SK-N-SH (cell line): ENCODE measurements at regions not wholly inside any gene's neighbourhood (a gene's known extent, or its start where the extent isn't known, plus 50 kb on each side); places are given as distances from the start of the nearest gene placed in this dataset.

Experiments used
- CTCF ChIA-PET: fragments of 300-600, 350-600 bp; formaldehyde crosslinking; extraction: SDS; loops from one replicate; lab custom pipeline; 2021; lab: Yijun Ruan, JAX
- POLR2A ChIA-PET: fragments of 350-600 bp; sonication (Branson Sonifier 250); formaldehyde crosslinking; extraction: SDS; loops from one replicate; lab custom pipeline; 2020; ENCODE audit warnings: antibody characterized with exemption, inconsistent platforms; lab: Yijun Ruan, JAX
- DNase-seq: peaks from one replicate; pipeline ENCODE4 v3.0.0; 2012
- H2AFZ ChIP-seq: fragments of 200-600 bp; sonication (generic); 2 replicates; pipeline ENCODE4 v1.8.1; 2016; ENCODE audit warnings: antibody characterized with exemption, mild to moderate bottlenecking, low read depth
- H3F3A ChIP-seq: fragments of 200-600 bp; sonication (generic); replicated peaks from 2 replicates; pipeline ENCODE3; 2016; ENCODE audit warnings: antibody characterized with exemption, mild to moderate bottlenecking; ENCODE audit not compliant: insufficient read depth
- H3K27ac ChIP-seq, 2 experiments: fragments of 200-500 bp in 1 of 2; fragments of 200-600 bp in 1 of 2; sonication (Bioruptor generic) in 1 of 2; sonication (generic), shearing (Covaris generic) in 1 of 2; 2 replicates each; pipeline versions ENCODE4 v1.5.1 to v1.6.1; 2014 to 2016; ENCODE audit warnings: low read depth in 2 of 2, inconsistent platforms in 1 of 2, low read length in 1 of 2, mild to moderate bottlenecking in 1 of 2, mixed read lengths in 1 of 2
- H3K27me3 ChIP-seq: fragments of 200-600 bp; sonication (generic), shearing (Covaris generic); 2 replicates; pipeline ENCODE4 v1.6.1; 2016; ENCODE audit warnings: mixed run types; ENCODE audit not compliant: insufficient read depth
- H3K36me3 ChIP-seq, 2 experiments: fragments of 200-500 bp in 1 of 2; fragments of 200-600 bp in 1 of 2; sonication (Bioruptor generic) in 1 of 2; sonication (generic) in 1 of 2; replicated peaks in 1 of 2; 2 replicates each; pipeline versions ENCODE3 to v1.5.1; 2014 to 2016; ENCODE audit warnings: low read length in 1 of 2, mild to moderate bottlenecking in 1 of 2; ENCODE audit not compliant: insufficient read depth in 2 of 2, control insufficient read depth in 1 of 2
- H3K4me1 ChIP-seq, 2 experiments: fragments of 200-500 bp in 1 of 2; fragments of 200-600 bp in 1 of 2; sonication (Bioruptor generic) in 1 of 2; sonication (generic), shearing (Covaris generic) in 1 of 2; 2 replicates each; pipeline versions ENCODE4 v1.5.1 to v1.6.1; 2014 to 2016; ENCODE audit warnings: low read depth in 1 of 2, low read length in 1 of 2, mixed run types in 1 of 2; ENCODE audit not compliant: insufficient read depth in 2 of 2, control insufficient read depth in 1 of 2
- H3K4me2 ChIP-seq: fragments of 200-600 bp; sonication (generic), shearing (Covaris generic); 2 replicates; pipeline ENCODE4 v1.6.1; 2017; ENCODE audit warnings: mixed run types
- H3K4me3 ChIP-seq, 2 experiments: fragments of 200-500 bp in 1 of 2; fragments of 200-600 bp in 1 of 2; sonication (Bioruptor generic) in 1 of 2; sonication (generic), shearing (Covaris generic) in 1 of 2; 2 replicates each; pipeline versions ENCODE4 v1.5.1 to v1.8.1; 2014 to 2016; ENCODE audit warnings: low read depth in 2 of 2, inconsistent platforms in 1 of 2, low read length in 1 of 2, mild to moderate bottlenecking in 1 of 2, mixed read lengths in 1 of 2, moderate library complexity in 1 of 2
- H3K79me2 ChIP-seq: fragments of 200-600 bp; sonication (generic); 2 replicates; pipeline ENCODE4 v1.8.1; 2017; ENCODE audit warnings: mild to moderate bottlenecking; ENCODE audit not compliant: insufficient read depth
- H3K9ac ChIP-seq: fragments of 200-600 bp; sonication (generic); 2 replicates; pipeline ENCODE4 v1.6.1; 2017; ENCODE audit warnings: mixed run types
- H3K9me2 ChIP-seq: fragments of 200-600 bp; sonication (generic); 2 replicates; pipeline ENCODE4 v1.6.1; 2017; ENCODE audit warnings: mixed run types
- H3K9me3 ChIP-seq: fragments of 200-600 bp; sonication (generic); 2 replicates; pipeline ENCODE4 v1.6.1; 2017; ENCODE audit warnings: mixed run types, mild to moderate bottlenecking, moderate library complexity
- H4K20me1 ChIP-seq: fragments of 200-600 bp; sonication (generic); 2 replicates; pipeline ENCODE4 v1.6.1; 2017; ENCODE audit warnings: mild to moderate bottlenecking, mixed run types; ENCODE audit not compliant: insufficient read depth
- EP300 ChIP-seq, 2 experiments: IDR thresholded peaks; 2 replicates each; pipeline versions ENCODE4 v1.4.0 to v1.6.1; 2012; ENCODE audit warnings: borderline replicate concordance in 1 of 2, low read depth in 1 of 2, low read length in 1 of 2
- FOSL2 ChIP-seq: IDR thresholded peaks from 2 replicates; pipeline ENCODE4 v1.4.0; 2012; ENCODE audit warnings: low read depth, mild to moderate bottlenecking, moderate library complexity, borderline replicate concordance
- FOXJ3 ChIP-seq: sonication (generic); formaldehyde crosslinking; IDR thresholded peaks from 2 replicates; pipeline ENCODE4 v1.5.1; 2020; ENCODE audit warnings: mild to moderate bottlenecking, missing genetic modification reagents
- GABPA ChIP-seq: IDR thresholded peaks from 2 replicates; pipeline ENCODE4 v1.4.0; 2012; ENCODE audit warnings: low read depth, mild to moderate bottlenecking
- GATA2 ChIP-seq: sonication (generic); formaldehyde crosslinking; IDR thresholded peaks from 2 replicates; pipeline ENCODE4 v1.5.0; 2020; ENCODE audit warnings: mild to moderate bottlenecking, missing genetic modification reagents
- JUND ChIP-seq: IDR thresholded peaks from 2 replicates; pipeline ENCODE4 v1.4.0; 2012
- MEF2A ChIP-seq: IDR thresholded peaks from 2 replicates; pipeline ENCODE4 v1.4.0; 2012; ENCODE audit warnings: low read depth, borderline replicate concordance
- NFIC ChIP-seq: IDR thresholded peaks from 2 replicates; pipeline ENCODE4 v1.4.0; 2012; ENCODE audit warnings: borderline replicate concordance
- RAD21 ChIP-seq: IDR thresholded peaks from 2 replicates; pipeline ENCODE4 v1.6.1; 2012; ENCODE audit warnings: mild to moderate bottlenecking, low read length
- SIN3A ChIP-seq: IDR thresholded peaks from 2 replicates; pipeline ENCODE4 v1.6.1; 2012; ENCODE audit warnings: low read depth, mild to moderate bottlenecking, low read length, moderate library complexity, borderline replicate concordance
- WGBS: methylation state at CpG from one replicate; pipeline ENCODE4 v1.1.6; 2017; ENCODE audit warnings: low lambda C conversion rate; 5-methylcytosine and 5-hydroxymethylcytosine counted together
- TF ChIP-seq, protein P1 (sequence below): fragments of 150-350 bp; IDR thresholded peaks from 2 replicates; pipeline ENCODE4 v1.6.1; 2016; ENCODE audit warnings: mild to moderate bottlenecking, low read depth, low read length
- TF ChIP-seq, protein P2 (sequence below): IDR thresholded peaks from 2 replicates; pipeline ENCODE4 v1.6.1; 2012; ENCODE audit warnings: mild to moderate bottlenecking, low read depth, low read length, moderate library complexity
- TF ChIP-seq, protein P3 (sequence below): IDR thresholded peaks from 2 replicates; pipeline ENCODE4 v1.4.0; 2012; ENCODE audit warnings: low read depth, borderline replicate concordance
- TF ChIP-seq, protein P4 (sequence below): fragments of 150-350 bp; IDR thresholded peaks from 2 replicates; pipeline ENCODE4 v1.6.1; 2017; ENCODE audit warnings: antibody characterized with exemption, low read length, low read depth, borderline replicate concordance
- TF ChIP-seq, protein P5 (sequence below): fragments of 200-600 bp; sonication (generic); IDR thresholded peaks from 2 replicates; pipeline ENCODE4 v1.6.1; 2017; ENCODE audit warnings: antibody characterized with exemption, mild to moderate bottlenecking, moderate library complexity

DNA sequence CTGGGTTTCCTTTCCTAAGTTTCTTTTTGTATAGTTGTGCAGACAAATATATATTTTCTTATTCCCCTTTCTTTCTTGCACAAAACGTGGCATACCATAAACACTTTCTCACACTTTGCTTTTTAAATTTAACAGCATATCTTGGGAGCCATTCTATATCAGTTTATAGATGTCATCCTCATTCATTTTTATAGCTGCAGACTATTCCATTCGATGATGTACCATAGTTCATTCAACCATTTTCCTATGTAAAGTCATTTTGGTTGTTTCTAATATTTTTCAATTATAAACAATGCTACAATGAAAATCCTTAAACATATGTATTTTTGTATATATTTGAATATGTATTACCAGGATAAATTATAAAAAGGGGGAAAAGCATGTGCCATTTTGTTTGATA lies 102.5 kb downstream of the RRM1 start:
- CTCF ChIA-PET, result interaction anchor here (2.1 kb wide), 1 partner anchor 10 kb away, joined by 13 read pairs; no protein-coding TSS in a partner anchor
- Histone ChIP-seq H3K4me1 (no peaks in the 10 kb centered on the region), H3F3A (no peaks in the 10 kb centered on the region), H2AFZ (no peak overlapping the region), H3K79me2 (no peaks in the 10 kb centered on the region), H3K27me3 (peaks cover 18% of the 10 kb centered on the region; the same call in 1 of the 2 replicates), H4K20me1 (no peaks in the 10 kb centered on the region), H3K27ac (no peak overlapping the region), H3K9me2 (no peaks in the 10 kb centered on the region), H3K4me3 (no peak overlapping the region), H3K36me3 (no peaks in the 10 kb centered on the region), H3K4me2 (no peak overlapping the region), H3K9me3 (no peaks in the 10 kb centered on the region)
- WGBS, result 9% methylated on average over 2 of the region's 2 CpGs
- no peak for DNase-seq
- TF ChIP-seq FOSL2 (no peak), MEF2A (no peak), GATA2 (CRISPR knock-in tag) (no peak), SIN3A (no peak), RAD21 (no peak), GABPA (no peak), EP300 (IDR thresholded peaks at IDR 0.05; ENCODE audit: borderline replicate concordance in 1 of 2, low read depth in 1 of 2, low read length in 1 of 2) (no peak), NFIC (no peak), JUND (no peak), FOXJ3 (CRISPR knock-in tag) (no peak)
- TF ChIP-seq, protein P1, sequence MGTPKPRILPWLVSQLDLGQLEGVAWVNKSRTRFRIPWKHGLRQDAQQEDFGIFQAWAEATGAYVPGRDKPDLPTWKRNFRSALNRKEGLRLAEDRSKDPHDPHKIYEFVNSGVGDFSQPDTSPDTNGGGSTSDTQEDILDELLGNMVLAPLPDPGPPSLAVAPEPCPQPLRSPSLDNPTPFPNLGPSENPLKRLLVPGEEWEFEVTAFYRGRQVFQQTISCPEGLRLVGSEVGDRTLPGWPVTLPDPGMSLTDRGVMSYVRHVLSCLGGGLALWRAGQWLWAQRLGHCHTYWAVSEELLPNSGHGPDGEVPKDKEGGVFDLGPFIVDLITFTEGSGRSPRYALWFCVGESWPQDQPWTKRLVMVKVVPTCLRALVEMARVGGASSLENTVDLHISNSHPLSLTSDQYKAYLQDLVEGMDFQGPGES, result no peak
- TF ChIP-seq, protein P2, sequence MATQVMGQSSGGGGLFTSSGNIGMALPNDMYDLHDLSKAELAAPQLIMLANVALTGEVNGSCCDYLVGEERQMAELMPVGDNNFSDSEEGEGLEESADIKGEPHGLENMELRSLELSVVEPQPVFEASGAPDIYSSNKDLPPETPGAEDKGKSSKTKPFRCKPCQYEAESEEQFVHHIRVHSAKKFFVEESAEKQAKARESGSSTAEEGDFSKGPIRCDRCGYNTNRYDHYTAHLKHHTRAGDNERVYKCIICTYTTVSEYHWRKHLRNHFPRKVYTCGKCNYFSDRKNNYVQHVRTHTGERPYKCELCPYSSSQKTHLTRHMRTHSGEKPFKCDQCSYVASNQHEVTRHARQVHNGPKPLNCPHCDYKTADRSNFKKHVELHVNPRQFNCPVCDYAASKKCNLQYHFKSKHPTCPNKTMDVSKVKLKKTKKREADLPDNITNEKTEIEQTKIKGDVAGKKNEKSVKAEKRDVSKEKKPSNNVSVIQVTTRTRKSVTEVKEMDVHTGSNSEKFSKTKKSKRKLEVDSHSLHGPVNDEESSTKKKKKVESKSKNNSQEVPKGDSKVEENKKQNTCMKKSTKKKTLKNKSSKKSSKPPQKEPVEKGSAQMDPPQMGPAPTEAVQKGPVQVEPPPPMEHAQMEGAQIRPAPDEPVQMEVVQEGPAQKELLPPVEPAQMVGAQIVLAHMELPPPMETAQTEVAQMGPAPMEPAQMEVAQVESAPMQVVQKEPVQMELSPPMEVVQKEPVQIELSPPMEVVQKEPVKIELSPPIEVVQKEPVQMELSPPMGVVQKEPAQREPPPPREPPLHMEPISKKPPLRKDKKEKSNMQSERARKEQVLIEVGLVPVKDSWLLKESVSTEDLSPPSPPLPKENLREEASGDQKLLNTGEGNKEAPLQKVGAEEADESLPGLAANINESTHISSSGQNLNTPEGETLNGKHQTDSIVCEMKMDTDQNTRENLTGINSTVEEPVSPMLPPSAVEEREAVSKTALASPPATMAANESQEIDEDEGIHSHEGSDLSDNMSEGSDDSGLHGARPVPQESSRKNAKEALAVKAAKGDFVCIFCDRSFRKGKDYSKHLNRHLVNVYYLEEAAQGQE, result no peak
- TF ChIP-seq, protein P3, sequence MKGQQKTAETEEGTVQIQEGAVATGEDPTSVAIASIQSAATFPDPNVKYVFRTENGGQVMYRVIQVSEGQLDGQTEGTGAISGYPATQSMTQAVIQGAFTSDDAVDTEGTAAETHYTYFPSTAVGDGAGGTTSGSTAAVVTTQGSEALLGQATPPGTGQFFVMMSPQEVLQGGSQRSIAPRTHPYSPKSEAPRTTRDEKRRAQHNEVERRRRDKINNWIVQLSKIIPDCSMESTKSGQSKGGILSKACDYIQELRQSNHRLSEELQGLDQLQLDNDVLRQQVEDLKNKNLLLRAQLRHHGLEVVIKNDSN, result no peak
- TF ChIP-seq, protein P4, sequence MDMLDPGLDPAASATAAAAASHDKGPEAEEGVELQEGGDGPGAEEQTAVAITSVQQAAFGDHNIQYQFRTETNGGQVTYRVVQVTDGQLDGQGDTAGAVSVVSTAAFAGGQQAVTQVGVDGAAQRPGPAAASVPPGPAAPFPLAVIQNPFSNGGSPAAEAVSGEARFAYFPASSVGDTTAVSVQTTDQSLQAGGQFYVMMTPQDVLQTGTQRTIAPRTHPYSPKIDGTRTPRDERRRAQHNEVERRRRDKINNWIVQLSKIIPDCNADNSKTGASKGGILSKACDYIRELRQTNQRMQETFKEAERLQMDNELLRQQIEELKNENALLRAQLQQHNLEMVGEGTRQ, result no peak
- TF ChIP-seq, protein P5, sequence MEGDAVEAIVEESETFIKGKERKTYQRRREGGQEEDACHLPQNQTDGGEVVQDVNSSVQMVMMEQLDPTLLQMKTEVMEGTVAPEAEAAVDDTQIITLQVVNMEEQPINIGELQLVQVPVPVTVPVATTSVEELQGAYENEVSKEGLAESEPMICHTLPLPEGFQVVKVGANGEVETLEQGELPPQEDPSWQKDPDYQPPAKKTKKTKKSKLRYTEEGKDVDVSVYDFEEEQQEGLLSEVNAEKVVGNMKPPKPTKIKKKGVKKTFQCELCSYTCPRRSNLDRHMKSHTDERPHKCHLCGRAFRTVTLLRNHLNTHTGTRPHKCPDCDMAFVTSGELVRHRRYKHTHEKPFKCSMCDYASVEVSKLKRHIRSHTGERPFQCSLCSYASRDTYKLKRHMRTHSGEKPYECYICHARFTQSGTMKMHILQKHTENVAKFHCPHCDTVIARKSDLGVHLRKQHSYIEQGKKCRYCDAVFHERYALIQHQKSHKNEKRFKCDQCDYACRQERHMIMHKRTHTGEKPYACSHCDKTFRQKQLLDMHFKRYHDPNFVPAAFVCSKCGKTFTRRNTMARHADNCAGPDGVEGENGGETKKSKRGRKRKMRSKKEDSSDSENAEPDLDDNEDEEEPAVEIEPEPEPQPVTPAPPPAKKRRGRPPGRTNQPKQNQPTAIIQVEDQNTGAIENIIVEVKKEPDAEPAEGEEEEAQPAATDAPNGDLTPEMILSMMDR, result no peak
- TF ChIP-seq, all 33 proteins: peak for 0
- H3K9ac ChIP-seq, result no peak overlapping the region
- POLR2A ChIA-PET, result no interaction called here
